ENCODE measurements at regions not wholly inside any gene's neighbourhood (a gene's known extent, or its start where the extent isn't known, plus 50 kb on each side); places are given as distances from the start of the nearest gene placed in this dataset.

- H3K36me3 ChIP-seq: no peaks in the 10 kb centered on the region
- no peak for TF ChIP-seq CTCF (IDR thresholded peaks at IDR 0.05 in 4 of 5, conservative IDR thresholded peaks at IDR 0.05 in 1 of 5)
- no peak for TF ChIP-seq POLR2A (IDR thresholded peaks at IDR 0.05)
- H3K27me3 ChIP-seq: no peaks in the 10 kb centered on the region
- H3K4me3 ChIP-seq: no peak overlapping the region
- intact Hi-C loops (cut with DNase I; ENCODE audit: low total_unique reads) (no loop called here), in situ Hi-C loops (cut with MboI; ENCODE audit: low sequenced_read_pairs in 4 of 4) (no loop called here)
- H3K4me1 ChIP-seq: no peaks in the 10 kb centered on the region
- H3K9me3 ChIP-seq: no peaks in the 10 kb centered on the region
- H3K27ac ChIP-seq: no peak overlapping the region
- no peak for ATAC-seq
- no peak for DNase-seq
Observed at GRCh38 chr2:11045294-11045693, 110.0 kb upstream of the SLC66A3 start.

- H3K27me3 ChIP-seq: no peaks in the 10 kb centered on the region
- TF ChIP-seq POLR2A (IDR thresholded peaks at IDR 0.05) (no peak), CTCF (IDR thresholded peaks at IDR 0.05 in 4 of 5, conservative IDR thresholded peaks at IDR 0.05 in 1 of 5) (no peak)
- intact Hi-C loops (cut with DNase I; ENCODE audit: low total_unique reads) (no loop called here), in situ Hi-C loops (cut with MboI; ENCODE audit: low sequenced_read_pairs in 4 of 4) (no loop called here)
- no peak overlapping the region for H3K27ac ChIP-seq
- no peaks in the 10 kb centered on the region for H3K9me3 ChIP-seq
- ATAC-seq: no peak
- no peak for DNase-seq
- H3K4me3 ChIP-seq: no peak overlapping the region
- no peaks in the 10 kb centered on the region for H3K36me3 ChIP-seq
- no peaks in the 10 kb centered on the region for H3K4me1 ChIP-seq
Observed at GRCh38 chr2:11048335-11049008, 106.8 kb upstream of the SLC66A3 start.

- Histone ChIP-seq H3K4me1 (no peaks in the 10 kb centered on the region), H3K4me3 (no peak overlapping the region), H3K36me3 (no peaks in the 10 kb centered on the region), H3K27ac (no peak overlapping the region), H3K9me3 (no peaks in the 10 kb centered on the region), H3K27me3 (no peaks in the 10 kb centered on the region)
- TF ChIP-seq CTCF (IDR thresholded peaks at IDR 0.05 in 4 of 5, conservative IDR thresholded peaks at IDR 0.05 in 1 of 5) (no peak), POLR2A (IDR thresholded peaks at IDR 0.05) (no peak)
- intact Hi-C loops (cut with DNase I; ENCODE audit: low total_unique reads) (no loop called here), in situ Hi-C loops (cut with MboI; ENCODE audit: low sequenced_read_pairs in 4 of 4) (no loop called here)
- ATAC-seq: no peak
- DNase-seq: no peak
Observed at GRCh38 chr2:11050565-11050964, 104.7 kb upstream of the SLC66A3 start.

- no peak overlapping the region for H3K4me3 ChIP-seq
- in situ Hi-C loops (cut with MboI; ENCODE audit: low sequenced_read_pairs in 4 of 4): no loop called here
- H3K27ac ChIP-seq: no peak overlapping the region
- no peaks in the 10 kb centered on the region for H3K27me3 ChIP-seq
- intact Hi-C loops (cut with DNase I; ENCODE audit: low total_unique reads): no loop called here
- no peaks in the 10 kb centered on the region for H3K9me3 ChIP-seq
- no peak for DNase-seq
- H3K4me1 ChIP-seq: no peaks in the 10 kb centered on the region
- no peak for TF ChIP-seq POLR2A (IDR thresholded peaks at IDR 0.05)
- no peak for TF ChIP-seq CTCF (IDR thresholded peaks at IDR 0.05 in 4 of 5, conservative IDR thresholded peaks at IDR 0.05 in 1 of 5)
- ATAC-seq: no peak
- H3K36me3 ChIP-seq: no peaks in the 10 kb centered on the region
Observed at GRCh38 chr2:11051280-11051679, 104.0 kb upstream of the SLC66A3 start.

GRCh38 chr2:11053546-11053945, 101.7 kb upstream of the SLC66A3 start:
- no peak for DNase-seq
- TF ChIP-seq POLR2A (IDR thresholded peaks at IDR 0.05): no peak
- no peak for TF ChIP-seq CTCF (IDR thresholded peaks at IDR 0.05 in 4 of 5, conservative IDR thresholded peaks at IDR 0.05 in 1 of 5)
- H3K4me3 ChIP-seq: no peak overlapping the region

More at GRCh38 chr2:11053546-11053945, 101.7 kb upstream of the SLC66A3 start:
- in situ Hi-C loops (cut with MboI; ENCODE audit: low sequenced_read_pairs in 4 of 4): no loop called here
- H3K36me3 ChIP-seq: no peaks in the 10 kb centered on the region
- H3K9me3 ChIP-seq: no peaks in the 10 kb centered on the region
- ATAC-seq: no peak
- no peaks in the 10 kb centered on the region for H3K27me3 ChIP-seq
- no peak overlapping the region for H3K27ac ChIP-seq
- intact Hi-C loops (cut with DNase I; ENCODE audit: low total_unique reads): no loop called here
- no peaks in the 10 kb centered on the region for H3K4me1 ChIP-seq
